Thymus (tissue), 11 donors: ENCODE measurements at regions not wholly inside any gene's neighbourhood (a gene's known extent, or its start where the extent isn't known, plus 50 kb on each side); places are given as distances from the start of the nearest gene placed in this dataset.
"Not testable (repeated sequence)": the region's sequence is repeated elsewhere in the genome, so short reads cannot be mapped to it uniquely, and the experiment has no call there.

ENCODE experiments used
- DNase-seq, 9 donors: peaks; one replicate each; pipeline ENCODE4 v3.0.0-alpha.2; 2013; ENCODE audit warnings: low spot score in 9 of 9, low read depth in 6 of 9, missing footprints in 1 of 9
- H3K27ac ChIP-seq, 2 donors: one replicate each; pipeline ENCODE4 v1.5.1; 2013; ENCODE audit warnings: control low read depth in 1 of 2, low read depth in 1 of 2, low read length in 1 of 2, mild to moderate bottlenecking in 1 of 2, moderate library complexity in 1 of 2
- H3K27me3 ChIP-seq, 2 donors: one replicate each; pipeline ENCODE4 v1.5.1; 2013; ENCODE audit warnings: low read length in 1 of 2; ENCODE audit not compliant: control insufficient read depth in 2 of 2, insufficient read depth in 1 of 2
- H3K36me3 ChIP-seq, 2 donors: one replicate each; pipeline ENCODE4 v1.5.1; 2013; ENCODE audit warnings: low read length in 1 of 2, mild to moderate bottlenecking in 1 of 2, moderate library complexity in 1 of 2; ENCODE audit not compliant: control insufficient read depth in 2 of 2, insufficient read depth in 2 of 2
- H3K4me1 ChIP-seq, 2 donors: one replicate each; pipeline ENCODE4 v1.5.1; 2013; ENCODE audit warnings: low read length in 2 of 2; ENCODE audit not compliant: control insufficient read depth in 2 of 2, insufficient read depth in 2 of 2
- H3K4me3 ChIP-seq, 2 donors: one replicate each; pipeline ENCODE4 v1.5.1; 2013; ENCODE audit warnings: low read length in 2 of 2, control low read depth in 1 of 2, mild to moderate bottlenecking in 1 of 2
- H3K9me3 ChIP-seq, 2 donors: one replicate each; pipeline ENCODE4 v1.5.1; 2013; ENCODE audit warnings: low read length in 1 of 2, mild to moderate bottlenecking in 1 of 2; ENCODE audit not compliant: control insufficient read depth in 2 of 2, insufficient read depth in 1 of 2
- WGBS: extraction: QIAGEN DNeasy Blood & Tissue Kit; methylation state at CpG from one replicate; pipeline ENCODE4 v1.1.7; 2013; 5-methylcytosine and 5-hydroxymethylcytosine counted together
- donor health status: healthy.

- H3K27me3 ChIP-seq, H3K4me3 ChIP-seq, H3K27ac ChIP-seq, H3K36me3 ChIP-seq, DNase-seq, H3K9me3 ChIP-seq, H3K4me1 ChIP-seq: not testable (repeated sequence)
- 86% methylated on average over 3 of the region's 3 CpGs for WGBS
These were observed 115.2 kb downstream of the PCDH10 start for GRCh38 chr4:133264251-133264650.

GRCh38 chr4:133263104-133263503 is 114.0 kb downstream of the PCDH10 start:
- Histone ChIP-seq H3K4me3 (no peak overlapping the region), H3K4me1 (no peaks in the 10 kb centered on the region), H3K27ac (no peak overlapping the region), H3K36me3 (no peaks in the 10 kb centered on the region), H3K9me3 (no peaks in the 10 kb centered on the region), H3K27me3 (no peaks in the 10 kb centered on the region)
- 71% methylated on average over 3 of the region's 3 CpGs for WGBS
- DNase-seq, result no peak

DNA sequence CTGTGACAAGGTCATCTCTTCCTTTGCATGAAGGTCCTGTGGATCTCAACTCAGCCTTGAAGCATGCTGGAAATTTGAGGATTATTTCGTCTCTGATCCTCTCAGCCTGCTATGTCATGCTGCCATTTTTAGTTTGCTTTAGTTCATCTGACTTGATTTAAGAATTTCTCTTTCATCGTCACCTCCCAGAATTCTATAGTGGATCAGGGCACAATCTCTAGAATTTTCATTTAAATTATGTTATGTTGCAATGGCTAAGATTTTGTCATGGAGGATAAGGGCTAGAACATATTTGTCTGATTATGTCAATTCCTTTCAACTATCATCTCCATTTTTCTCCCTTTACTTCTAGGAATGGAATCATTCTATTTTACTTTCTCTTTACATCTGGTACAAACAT is 98.8 kb downstream of the PCDH10 start:
- DNase-seq, result no peak
- whole genome bisulfite sequencing, result 91% methylated on average over 2 of the region's 2 CpGs
- H3K27me3 ChIP-seq, result no peaks in the 10 kb centered on the region
- H3K9me3 ChIP-seq, result no peaks in the 10 kb centered on the region
- no peak overlapping the region for H3K27ac ChIP-seq
- H3K36me3 ChIP-seq, result no peaks in the 10 kb centered on the region
- no peak overlapping the region for H3K4me3 ChIP-seq
- no peaks in the 10 kb centered on the region for H3K4me1 ChIP-seq

- WGBS, result 96% methylated on average over 1 of the region's 1 CpG
- DNase-seq, result no peak
- H3K27ac ChIP-seq, result no peak overlapping the region
- no peak overlapping the region for H3K4me3 ChIP-seq
- no peaks in the 10 kb centered on the region for H3K36me3 ChIP-seq
- H3K4me1 ChIP-seq, result no peaks in the 10 kb centered on the region
- H3K27me3 ChIP-seq, result no peaks in the 10 kb centered on the region
- H3K9me3 ChIP-seq, result no peaks in the 10 kb centered on the region
These were observed 96.1 kb downstream of the PCDH10 start for GRCh38 chr4:133245226-133245625.
